HG03280 (cell line): ENCODE measurements at regions not wholly inside any gene's neighbourhood (a gene's known extent, or its start where the extent isn't known, plus 50 kb on each side); places are given as distances from the start of the nearest gene placed in this dataset.
"Not testable (repeated sequence)": the region's sequence is repeated elsewhere in the genome, so short reads cannot be mapped to it uniquely, and the experiment has no call there.

Source experiments
- ATAC-seq: cut with Tn5 transposase; IDR thresholded peaks from one replicate; pipeline ENCODE4 v1.9.1; 2021; ENCODE audit warnings: mild to moderate bottlenecking, moderate library complexity; ENCODE audit not compliant: unreplicated experiment

DNA sequence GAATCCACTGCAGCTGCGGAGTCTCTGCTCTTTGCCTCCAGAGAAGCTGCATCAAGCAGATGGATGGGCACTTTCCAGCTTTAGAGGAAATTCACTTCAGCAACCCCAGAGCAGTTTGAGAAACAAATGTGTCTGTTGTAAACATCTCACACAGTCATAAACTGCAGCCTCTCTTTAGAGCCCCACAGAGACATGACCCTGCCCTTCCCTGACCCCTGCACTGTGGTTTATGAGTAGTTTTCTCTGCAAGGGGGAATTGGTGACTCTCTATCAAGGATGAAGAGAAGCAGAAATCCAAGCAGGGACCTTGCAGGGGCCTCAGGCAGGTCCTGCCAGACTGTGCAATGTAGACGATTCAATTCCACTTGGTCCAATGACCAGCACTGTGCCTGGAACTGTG lies 160.2 kb downstream of the SH2D4B start:
- ATAC-seq = no peak

DNA sequence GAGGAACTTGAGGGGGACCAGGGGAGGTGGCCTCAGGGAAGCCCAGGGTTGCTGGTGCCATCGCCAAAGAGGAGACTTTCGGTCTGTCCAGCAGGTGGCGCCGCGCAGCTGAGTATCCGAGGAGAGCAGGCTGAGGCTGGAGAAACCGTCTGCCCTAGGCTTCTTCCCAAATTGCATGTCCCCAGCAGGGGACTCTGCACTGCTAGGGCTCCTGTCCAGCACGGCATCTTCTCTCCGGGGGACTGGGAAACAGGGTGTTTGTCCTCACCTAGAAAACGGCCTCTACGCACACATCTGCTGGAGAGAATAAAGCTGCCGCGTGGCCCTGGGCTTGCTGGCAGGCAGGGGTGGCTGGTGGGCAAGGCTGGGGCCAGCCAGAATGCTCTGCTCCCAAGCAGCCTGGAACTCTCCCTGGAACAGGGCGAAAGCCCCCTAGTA lies 161.9 kb downstream of the SH2D4B start:
- ATAC-seq = peak; percentile 90

DNA sequence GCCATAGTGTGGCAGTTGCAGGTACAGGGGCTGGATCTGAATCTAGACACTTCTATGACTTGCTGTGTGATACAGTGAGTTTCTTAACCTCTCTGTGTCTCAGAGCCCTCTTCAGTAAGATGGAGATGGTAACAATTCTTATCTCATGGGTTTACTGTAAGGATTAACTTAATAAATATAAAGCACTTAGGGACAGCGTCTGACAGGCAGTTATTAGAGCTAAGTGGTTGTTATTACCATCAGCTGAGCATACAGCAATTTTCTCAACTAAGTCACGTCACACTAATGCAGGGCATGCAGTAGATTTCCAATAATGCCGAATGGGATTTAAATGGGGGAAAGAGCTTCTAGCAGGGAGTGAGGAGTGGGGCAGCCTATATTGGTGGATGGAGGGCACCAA lies 162.6 kb downstream of the SH2D4B start:
- ATAC-seq = no peak

DNA sequence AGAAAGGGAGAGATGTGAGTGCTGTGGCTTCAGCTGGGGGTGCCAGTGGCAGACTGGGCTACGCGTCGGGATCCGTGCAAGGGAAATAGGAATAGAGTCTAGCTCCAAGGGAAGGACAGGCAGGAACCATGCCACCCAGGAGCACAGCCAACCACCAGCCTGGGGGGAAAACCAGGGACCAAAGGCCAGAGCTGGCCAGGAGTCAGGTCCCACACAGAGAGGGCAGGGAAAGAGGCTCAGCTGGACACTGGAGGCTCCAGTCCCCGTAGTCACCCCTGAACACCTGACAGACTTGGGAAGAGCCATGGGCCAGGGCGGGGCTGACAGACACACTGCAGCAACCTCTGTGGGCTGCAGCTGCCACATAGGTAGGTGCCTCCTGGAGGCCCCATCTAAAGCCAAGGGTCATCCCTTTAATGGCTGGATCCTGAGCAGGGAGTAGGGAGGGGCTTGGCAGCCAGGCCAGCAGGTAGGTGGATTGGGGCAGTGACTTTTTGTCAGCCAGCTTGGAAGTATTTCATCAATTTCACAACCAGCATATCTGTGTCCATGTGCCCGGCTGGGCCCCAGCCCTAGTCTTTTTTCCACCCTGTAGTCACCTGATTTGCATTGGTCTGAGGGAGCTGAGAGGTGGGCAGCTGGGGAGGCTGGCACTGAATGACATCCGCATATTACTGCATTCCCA lies 163.2 kb downstream of the SH2D4B start:
- no peak for ATAC-seq

DNA sequence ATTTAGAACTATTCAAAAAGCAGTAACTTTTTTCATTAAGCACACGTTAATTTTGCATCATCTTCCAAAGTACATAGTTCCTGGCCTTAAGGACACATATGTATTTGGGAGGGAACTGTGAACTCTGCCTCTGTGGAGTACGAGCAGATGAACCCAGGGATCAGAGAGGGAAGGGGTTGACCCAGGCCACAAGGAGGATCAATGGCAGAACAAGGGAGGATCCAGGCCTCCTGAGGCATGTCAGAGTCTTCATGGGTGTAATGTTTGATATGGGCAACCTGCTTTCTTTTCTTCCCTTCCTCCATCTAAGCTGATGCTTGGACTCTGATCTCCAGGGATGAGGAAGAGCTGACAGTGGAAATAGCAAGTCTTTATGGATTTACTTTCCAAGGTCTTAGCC lies 164.0 kb downstream of the SH2D4B start:
- no peak for ATAC-seq

DNA sequence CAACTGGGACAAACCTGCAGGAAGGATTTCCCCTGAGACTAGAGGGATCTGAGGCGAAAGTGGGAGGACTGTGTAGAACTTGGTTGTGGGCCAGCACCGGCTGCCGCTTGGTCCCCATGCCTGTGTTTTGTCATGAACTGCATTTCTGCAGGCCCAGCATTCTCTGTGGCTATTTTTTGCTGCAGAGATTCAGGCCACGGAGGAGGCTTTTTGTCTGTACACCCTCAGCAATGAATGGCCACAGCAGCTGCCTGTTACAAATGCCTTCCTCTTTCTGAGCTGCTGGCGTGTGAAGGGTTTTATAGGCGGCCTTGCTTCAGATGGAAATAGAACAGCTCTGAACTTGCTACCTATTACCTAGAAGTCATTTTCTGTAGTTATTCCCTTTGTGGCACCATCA lies 164.4 kb downstream of the SH2D4B start:
- no peak for ATAC-seq

DNA sequence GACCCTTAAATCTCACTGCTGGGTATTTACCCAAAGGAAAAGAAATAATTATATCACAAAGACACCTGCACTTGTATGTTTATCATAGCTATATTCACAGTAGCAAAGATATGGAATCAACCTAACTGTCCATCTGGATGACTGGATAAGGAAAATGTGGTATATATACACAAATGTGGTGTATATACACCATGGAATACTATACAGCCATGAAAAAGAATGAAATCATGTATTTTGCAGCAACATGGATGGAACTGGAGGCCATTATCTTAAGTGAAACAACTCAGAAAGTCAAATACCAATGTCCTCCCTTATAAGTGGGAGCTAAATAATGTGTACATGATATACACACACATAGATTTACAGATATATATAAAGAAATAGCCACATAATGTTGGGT lies 168.2 kb downstream of the SH2D4B start:
- no peak for ATAC-seq

DNA sequence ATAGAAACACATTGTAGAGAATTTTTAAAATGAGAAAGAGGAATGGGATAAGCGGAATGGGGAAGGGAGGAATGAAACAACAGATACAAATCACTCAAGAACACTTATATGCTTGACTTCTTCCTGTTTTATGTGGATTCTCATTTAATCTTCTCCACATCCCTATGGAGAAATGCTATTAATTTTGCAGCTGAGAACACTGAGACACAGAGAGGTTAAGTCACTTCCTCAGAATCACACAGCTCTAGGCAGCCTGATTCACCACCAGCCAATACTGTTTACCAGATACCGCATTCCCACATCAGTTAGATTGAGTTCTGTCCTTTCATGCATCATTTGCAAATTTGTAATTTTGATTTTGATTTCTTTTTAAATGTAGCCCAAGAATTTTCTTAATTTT lies 170.5 kb downstream of the SH2D4B start:
- no peak for ATAC-seq

DNA sequence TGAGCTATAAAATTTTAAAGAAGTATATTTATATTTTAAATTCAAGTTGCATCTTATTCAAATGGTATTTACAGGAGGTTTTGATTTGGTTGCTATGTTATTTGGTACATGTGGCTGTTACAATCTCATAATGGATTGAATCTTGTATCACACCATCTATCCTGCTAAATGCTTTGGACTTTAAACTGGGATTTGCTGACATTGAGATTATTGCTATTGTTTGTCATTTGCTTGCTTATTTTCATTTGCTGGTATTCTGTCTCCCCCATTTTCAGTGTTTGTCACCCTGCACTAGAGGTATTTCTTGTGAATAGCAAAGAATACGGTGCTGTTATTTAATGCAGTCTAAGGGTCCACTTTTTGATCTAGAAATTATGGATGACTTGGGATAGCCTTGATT lies 171.1 kb downstream of the SH2D4B start:
- ATAC-seq = no peak

DNA sequence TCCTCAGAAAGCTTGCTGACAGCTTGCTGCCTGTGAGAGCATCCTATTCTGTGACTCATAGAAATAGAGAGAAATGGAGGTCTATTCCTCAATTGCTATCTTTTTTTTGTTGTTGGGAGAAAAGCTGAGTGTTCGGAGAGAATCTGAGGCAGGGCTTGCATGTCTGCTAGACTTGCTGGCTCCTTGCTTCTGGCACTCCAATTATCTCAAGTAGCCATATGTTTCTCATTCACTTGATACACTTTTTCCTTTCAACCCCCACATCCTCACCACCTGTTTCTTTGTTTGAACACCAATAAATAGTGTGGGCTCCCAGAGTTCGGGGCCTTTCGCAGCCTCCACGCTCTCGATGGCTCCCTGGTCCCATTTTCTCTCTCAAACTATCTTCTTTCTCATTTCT lies 172.2 kb downstream of the SH2D4B start:
- no peak for ATAC-seq

DNA sequence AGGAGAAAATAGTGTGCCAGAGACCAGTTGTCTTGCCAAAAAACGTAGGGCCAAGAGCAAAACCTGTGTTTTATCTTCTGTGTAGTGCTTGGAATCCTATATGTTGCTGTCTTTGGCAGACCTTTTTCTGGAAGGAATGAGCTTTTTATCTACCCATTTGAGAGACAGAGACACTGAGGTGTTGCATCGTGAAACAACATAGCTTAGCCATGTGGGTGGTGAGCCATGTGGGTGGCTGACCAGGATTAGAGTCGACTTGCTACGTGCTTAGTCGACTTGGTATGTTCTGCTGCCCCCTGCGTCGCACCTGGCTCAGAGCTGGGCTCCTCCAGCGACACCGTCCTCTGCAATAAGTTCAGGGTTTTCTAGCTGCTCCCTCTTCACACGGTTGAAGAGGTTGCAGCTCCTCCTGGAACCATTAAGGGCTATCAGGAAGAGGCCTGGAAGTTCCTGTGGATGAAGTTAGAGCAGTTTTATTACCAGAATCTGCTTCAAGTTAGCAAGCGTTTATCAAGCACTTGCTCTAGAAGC lies 175.8 kb downstream of the SH2D4B start:
- ATAC-seq = no peak

DNA sequence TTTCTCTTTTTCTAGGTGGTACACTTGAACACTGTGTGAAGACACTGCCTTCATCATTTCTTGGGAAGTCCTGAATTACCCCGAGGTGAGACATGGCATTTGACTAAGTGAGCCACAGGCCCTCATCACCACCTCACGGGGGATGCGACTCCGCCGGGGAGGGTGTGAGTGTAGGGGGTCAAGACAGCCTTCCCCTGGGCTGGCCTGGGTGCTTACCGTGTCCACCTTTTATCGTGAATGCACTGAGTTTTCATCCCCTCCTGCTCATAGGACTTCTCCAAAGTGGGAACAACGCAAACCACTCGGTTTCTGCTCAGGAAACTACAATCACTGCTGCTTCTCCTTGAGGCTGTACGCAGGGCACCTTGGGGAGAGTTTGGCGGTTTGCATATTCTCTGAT lies 176.9 kb downstream of the SH2D4B start:
- ATAC-seq = no peak

DNA sequence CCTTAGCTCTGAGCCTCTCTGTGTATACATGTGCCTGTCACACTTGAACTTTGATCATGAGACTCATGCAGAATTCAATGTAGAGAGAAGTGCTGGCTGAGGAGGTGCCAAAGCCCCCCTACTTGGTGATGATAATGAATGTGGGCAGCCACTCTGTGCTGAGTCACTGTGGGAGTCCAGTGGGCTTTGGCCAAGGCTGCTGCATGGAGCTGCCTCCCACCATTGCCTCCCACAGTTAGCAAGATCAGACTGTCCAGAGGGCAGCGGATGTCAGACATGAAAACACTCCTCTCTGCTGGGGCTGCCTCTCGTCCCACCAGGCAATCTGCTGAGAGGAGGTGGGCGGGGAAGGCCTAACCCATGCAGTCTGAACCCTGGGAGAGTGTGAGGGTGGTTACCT lies 180.3 kb downstream of the SH2D4B start:
- ATAC-seq = no peak

DNA sequence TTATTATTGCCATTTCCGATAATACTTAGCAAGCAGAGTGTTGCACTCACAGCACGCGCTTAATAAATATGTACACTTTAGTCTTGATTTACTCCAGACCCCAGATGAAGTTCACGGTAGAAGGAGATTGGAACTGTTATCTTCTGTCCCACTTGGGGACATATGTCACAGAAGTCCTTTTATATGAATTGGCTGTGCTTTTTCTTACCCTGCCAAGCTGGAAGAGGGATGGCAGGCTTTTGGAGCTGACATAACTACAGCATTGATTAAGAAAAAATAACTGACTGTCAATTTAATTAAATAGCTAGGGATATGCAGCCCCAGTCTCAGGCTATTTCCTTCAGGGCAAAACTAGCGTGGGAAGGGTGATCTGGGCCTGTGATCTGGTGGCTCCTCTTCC lies 182.2 kb downstream of the SH2D4B start:
- ATAC-seq = no peak

DNA sequence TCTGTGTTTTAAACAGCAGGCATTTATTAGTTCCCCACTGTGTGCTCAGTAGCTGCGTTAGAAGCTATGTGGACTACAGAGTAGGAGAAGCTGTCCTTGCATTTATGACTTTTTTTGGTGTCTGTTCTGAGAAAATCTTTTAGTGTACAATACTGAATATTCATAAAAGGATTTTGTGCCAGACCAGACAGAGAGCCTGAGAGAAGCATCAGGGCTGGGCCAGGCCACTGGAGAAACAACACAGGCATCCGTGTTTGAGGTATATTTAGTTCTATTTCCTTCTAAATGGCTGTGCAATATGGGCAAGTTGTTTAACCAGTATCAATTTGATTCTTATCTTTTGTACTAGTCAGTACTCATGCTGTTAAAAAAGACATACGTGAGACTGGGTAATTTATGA lies 182.8 kb downstream of the SH2D4B start:
- no peak for ATAC-seq

DNA sequence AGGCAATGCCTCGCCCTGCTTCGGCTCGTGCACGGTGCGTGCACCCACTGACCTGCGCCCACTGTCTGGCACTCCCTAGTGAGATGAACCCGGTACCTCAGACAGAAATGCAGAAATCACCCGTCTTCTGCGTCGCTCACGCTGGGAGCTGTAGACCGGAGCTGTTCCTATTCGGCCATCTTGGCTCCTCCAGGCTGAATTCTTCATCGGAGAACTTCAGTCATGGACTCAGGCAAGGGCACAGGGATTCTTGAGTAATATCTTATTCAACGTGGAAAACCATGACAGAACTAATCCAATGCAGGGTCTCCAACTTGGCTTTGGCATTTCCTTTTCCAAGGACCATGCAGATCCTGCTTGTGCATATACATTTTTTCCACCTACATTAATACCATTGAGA lies 190.7 kb downstream of the SH2D4B start:
- ATAC-seq = not testable (repeated sequence)

DNA sequence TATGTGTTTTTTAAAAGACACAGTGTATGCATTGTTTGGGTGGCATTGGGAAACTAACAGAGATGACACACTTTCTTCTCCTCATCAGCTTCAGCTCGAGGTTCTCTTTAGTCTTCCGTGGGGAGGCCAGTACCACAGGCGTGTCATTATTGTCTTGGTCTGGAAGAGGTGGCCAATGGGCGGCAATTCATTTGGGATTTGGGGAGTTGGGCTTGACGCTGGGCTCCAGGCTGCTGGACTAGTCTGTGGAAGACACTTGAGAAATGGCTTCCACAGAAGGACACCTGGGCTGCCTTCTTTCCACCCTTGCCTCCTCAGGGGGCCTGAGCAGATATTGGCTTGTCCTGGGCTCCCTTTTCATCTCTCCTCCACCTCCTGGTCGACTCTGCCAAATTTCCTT lies 192.2 kb downstream of the SH2D4B start:
- no peak for ATAC-seq

DNA sequence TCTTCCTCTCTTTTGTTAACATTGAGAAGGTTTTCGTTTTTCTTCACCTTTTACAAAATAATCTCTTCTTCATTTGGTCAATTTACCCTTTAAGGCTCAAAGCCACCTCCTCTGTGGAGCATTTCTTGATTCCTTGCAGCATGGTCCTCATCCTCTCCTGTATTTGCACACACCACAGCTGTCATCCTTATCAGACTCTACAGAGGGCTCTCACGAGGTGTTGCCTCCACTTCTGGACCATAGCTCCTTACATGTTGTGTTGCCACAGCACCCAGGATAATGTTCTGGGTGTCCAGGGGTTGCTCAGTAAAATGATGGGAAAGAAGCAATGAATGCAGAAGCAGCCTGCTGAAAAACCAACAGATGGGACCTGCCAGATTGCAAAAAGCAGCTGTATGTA lies 192.8 kb downstream of the SH2D4B start:
- no peak for ATAC-seq

DNA sequence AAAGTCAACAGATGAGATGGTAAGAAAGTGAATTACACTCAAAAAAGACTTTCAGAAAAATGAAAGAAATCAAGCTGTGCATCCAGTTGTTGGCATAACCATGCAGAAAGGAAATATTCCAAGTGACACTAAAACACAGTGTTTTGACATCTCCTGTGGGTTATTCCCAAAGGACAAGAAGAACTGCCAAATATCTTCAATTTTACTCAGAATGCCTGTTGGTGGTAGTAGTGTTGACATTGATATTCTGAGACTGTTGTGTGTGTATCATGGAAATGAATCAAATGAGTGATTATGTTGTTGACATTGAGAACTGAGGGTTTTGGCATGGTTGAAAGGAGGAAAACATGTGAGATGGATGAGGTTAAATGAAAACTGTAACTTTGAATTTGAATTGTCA lies 196.9 kb downstream of the SH2D4B start:
- ATAC-seq = no peak

DNA sequence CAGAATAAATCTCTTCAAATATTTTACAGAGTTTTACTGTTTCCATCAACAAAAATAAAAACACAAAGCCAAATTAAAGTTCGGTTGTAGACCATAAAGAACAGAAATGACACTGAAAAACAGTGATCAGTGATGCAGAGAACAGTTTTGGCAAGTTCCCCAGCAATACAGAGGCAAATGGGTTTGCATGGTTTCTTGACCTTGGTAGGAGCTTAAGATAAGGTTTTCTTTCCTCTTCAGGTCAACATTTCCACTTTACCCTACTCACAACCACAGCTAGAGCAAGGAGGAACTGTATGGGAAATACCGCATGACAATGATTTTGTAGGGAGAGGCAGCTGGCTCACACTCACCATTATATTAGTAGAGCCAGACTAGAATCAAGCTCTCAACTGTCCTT lies 199.5 kb downstream of the SH2D4B start:
- ATAC-seq = no peak

DNA sequence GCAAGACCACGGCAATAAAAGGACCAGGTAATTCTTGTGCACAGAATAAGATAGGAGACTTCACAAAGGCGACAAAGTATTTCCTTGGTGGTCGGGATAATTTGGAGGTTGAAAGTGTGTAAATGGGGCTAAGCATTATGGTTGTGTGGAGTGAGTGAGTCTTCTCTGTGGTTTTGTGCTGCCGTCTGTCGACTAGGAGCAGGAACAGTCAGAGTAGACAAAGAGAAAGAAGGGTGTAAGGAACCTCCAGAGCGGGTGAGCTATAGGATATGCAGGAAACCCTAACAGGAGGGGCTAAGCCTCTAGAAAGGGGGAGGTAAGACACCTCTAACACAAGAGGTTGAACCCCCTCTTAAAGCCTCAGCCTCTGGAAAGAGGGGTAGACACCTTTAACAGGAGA lies 201.6 kb downstream of the SH2D4B start:
- ATAC-seq = no peak

DNA sequence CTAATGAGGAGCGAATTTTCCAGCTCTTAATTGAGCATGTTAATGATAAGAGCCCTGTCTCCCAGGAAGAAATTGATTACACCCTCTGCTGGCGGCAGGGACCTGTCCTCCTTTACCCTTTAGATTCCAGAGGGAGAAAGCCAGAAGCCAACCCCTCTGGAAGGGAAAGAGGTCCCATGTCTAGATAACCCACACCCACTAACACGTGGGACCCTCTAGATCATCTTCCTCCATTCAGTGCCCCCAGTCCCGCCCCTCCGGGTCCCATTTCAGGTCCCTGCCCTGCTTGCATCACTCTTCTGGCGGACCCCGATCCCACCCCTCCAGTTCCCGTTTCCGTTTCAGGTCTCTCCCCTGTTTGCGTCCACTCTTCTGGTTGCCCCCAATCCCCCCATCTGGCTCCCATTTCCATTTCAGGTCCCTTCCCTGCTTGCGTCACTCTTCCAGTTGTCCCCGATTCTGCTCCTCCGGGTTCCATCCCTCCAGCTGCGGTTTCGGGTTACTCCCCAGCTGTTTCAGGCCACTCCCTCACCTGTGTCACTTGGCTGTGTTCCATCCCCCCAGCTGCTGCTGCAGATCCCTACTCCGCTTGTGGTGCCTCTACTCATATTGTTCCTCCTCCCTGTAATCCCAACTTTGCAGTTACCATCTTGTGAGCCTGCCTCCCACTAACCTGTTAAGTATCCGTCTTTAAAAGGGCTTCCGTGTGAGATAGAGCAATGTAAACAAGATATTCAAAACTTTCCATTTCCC lies 202.4 kb downstream of the SH2D4B start:
- ATAC-seq = no peak
